Fibroblast of skin of back (primary cell): ENCODE measurements at regions not wholly inside any gene's neighbourhood (a gene's known extent, or its start where the extent isn't known, plus 50 kb on each side); places are given as distances from the start of the nearest gene placed in this dataset.
"Not testable (repeated sequence)": the region's sequence is repeated elsewhere in the genome, so short reads cannot be mapped to it uniquely, and the experiment has no call there.

ENCODE experiments used
- DNase-seq: peaks from one replicate; pipeline ENCODE4 v3.0.0-alpha.2; 2013

- DNase-seq: peak; percentile 44
These were observed 160.1 kb upstream of the LDB2 start for GRCh38 chr4:17058536-17058915.

- no peak for DNase-seq
These were observed 158.6 kb upstream of the LDB2 start for GRCh38 chr4:17057035-17057434.

DNA sequence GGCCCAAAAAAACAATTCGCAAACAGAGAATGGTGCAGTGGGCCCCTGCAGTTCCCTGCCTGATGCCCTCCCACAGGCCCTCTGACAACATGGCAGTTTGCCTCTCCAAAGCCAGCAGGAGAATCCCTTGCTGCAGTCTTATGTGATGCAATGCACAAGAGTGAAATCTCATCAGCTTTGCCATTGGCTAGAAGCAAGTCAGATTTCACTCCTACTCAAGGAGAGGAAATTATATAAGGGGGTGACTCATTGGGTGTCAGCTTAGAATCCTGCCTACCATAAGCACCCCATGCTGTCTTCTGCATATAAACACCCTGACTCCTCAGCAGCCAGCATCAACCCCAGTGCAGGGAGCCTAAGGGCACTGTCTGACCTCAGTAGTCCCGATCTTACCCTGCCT, 157.3 kb upstream of the LDB2 start:
- peak; percentile 87 for DNase-seq

DNA sequence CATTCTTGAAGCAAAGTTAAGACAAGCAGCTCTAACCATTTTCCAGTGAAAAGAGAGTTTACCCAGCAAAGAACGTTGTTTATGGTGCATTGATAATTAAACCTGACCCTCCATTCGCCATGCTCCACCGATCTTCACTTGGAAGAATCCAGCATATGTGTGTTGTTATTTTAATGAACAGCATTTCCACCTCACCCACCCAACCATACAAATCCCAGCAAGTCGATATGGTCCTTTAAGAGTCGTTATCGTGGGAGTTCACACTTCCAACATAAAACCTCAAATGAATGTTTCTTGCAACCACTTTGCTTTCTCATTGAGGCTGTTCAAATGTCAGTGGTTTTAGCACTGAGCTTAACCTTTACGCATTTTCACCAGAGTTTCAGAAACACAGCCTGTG, 147.4 kb upstream of the LDB2 start:
- no peak for DNase-seq

- no peak for DNase-seq
These were observed 140.2 kb upstream of the LDB2 start for GRCh38 chr4:17038510-17039176.

DNA sequence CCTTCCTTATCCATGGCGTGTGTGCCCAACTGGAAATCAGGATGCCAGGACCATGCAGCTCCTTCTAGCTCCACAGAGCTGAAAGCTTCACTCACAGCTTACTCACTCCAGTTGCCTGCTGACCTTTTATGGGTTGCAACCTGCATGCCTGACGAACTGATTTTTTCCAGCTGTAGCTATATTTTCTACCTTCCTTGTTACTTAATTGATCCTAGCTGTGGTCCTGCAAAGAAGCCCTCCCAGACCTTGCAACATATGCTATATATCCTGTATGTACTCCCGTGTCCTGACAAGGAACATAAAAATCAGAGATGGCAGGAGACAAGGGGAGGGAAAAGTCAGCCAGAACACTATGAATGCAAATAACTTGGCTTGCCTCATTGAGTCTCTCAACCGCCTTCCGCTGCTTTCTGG, 135.3 kb upstream of the LDB2 start:
- no peak for DNase-seq

DNA sequence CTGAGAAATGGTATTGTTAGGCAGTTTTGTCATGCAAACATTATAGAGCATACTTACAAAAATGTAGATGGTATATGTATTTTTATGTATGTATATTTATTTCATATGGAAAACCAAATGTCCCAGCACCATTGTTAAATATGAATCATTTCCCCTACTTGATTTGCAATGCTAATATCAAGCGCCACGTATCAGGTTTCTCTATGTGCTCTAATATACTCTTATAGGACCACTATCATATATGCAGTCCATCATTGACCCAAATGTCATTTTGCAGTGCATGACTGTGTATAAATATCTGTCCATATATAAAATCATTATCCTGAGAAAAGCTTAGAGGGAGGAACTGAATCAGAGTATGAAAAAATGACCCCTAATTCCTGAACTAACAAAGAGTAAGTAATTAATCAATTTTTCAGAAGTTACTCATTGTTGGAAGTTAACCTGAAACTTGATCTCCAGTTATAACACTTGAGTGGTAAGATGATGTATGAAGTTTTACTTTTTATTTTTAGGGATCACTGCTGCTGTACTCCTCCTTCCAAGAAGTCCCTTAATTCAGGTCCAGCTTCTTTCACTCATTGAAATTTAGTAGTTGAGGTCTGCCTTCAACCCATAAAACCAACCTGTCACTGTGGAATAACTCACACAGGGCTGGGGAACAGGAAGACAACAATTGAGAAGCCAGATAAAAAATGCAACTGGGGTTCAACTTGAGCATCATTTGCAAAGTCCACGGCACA, 134.8 kb upstream of the LDB2 start:
- no peak for DNase-seq

- peak; percentile 69 for DNase-seq
These were observed 132.1 kb upstream of the LDB2 start for GRCh38 chr4:17030543-17030942.

GRCh38 chr4:17029964-17030363, 131.5 kb upstream of the LDB2 start:
- no peak for DNase-seq

DNA sequence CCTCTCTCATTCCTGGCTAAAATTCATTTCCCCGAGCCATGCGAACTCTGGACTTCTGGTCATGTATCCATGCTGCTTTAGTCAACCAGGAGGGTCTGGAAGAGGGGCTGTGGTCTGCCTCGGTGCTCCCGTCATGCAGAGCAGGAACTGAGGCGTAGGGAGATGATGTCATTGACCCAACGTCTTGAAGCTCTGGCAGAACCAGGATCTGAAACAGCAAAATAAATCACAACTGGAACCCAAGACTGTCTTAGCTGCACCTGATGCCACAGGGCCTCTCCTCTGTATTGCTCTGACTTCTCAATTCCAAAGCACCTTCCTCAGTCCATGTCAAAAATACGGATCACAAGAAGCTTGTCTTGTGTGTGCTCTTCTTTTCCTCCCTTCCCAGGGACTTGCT, 131.0 kb upstream of the LDB2 start:
- no peak for DNase-seq

DNA sequence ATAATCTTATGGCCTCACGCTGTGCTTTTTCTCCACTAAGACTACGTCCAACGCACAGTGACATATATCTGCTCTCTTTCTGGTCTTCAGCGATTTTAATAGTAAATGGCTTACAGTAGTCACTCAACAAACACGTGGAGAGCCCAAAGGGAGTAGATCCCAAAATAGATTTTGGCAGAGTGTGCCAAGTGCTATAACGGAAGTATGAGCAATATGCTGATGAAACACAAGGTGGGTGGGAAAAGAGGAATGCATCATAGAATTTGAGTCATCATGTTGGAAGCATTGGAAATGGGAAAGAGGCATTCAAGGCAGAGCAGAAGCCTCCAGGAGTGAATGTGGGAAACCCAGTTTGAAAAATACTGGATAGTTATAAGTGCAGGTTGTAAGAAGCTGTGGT, 129.1 kb upstream of the LDB2 start:
- DNase-seq: peak; percentile 99

GRCh38 chr4:17024425-17024824, 126.0 kb upstream of the LDB2 start:
- DNase-seq: peak; percentile 79

GRCh38 chr4:17020901-17021300, 122.5 kb upstream of the LDB2 start:
- no peak for DNase-seq

- no peak for DNase-seq
These were observed 122.0 kb upstream of the LDB2 start for GRCh38 chr4:17020451-17020850.

DNA sequence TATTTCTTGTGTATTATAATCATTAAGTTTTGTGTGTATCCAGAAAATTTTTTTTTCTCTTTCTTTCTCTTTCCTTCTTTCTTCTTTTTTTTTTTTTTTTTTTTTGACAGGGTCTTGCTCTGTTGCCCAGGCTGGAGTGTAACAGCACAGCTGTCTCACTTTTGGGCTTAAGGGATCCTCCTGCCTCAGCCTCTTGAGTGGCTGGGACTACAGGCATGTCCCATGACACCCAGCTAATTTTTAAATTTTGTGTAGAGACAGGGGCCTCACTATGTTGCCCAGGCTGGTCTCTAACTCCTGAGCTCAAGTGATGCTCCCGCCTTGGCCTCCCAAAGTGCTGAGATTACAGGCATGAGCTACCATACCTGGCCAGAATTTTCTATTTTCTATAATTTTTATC, 120.2 kb upstream of the LDB2 start:
- not testable (repeated sequence) for DNase-seq

DNA sequence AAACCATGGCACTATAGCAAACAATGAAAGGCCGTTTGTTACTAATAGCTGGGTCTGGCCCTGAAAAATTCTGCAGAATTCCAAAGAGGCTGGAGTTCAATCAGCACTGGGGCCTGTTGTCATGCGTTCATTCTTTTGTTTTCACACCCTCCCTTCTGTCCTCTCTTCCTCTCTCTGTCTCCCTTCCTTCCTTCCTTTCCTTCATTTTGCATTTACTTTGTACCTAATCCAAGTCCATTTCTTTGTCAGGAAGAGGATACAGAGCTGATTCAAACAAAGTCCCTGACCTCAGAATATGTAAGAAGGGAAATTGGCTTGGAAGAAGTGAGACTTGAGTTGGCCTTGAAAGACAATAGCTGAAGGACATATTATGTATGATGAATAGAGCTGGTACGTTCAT, 119.6 kb upstream of the LDB2 start:
- DNase-seq: no peak

DNA sequence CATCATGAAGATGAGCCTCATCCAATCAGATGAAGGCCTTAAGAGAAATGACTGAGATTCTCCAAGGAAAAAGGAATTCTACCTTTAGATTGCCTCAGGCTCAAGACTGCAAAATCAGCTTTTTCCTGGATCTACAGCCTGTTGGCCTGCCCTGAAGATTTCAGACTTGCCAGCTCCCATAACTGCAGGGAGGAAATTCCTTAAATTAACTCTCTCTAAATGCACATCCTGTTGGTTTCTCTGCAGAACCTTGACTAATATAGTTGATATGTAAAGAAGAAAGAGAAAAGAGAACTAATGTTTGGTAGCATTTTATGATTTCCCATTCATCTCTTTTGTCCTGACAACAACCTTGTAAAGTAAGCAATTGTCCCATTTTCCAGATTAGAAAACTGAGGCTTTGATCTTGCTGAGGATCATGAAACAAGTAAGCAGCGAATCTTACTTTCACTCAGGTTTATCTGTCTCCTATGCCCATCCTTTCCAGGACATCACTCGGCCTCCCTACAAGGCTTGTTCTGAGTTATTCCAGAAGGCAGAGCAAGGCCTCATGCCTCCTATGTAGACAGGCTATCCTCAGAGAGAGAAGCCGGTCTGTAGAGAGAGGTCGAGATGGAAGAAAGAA, 115.0 kb upstream of the LDB2 start:
- DNase-seq: peak; percentile 82

DNA sequence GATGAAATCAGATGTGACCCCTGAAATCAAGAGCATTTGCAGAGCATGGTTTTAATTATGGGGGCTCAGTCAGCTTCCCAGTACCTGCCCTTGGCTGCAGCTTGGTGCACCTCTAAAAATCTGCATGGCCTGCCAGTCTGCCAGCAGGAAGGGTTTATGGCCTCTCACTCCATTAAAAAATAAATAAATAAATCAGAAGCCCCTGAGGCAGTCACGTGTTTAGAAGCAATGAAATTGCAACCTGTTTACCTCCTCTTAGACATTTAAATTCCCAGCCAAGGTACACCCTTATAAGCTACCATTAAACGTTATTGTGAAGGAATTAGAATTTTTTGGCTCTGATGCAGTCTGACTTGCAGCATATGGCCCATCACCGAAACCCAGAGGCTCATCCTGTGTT, 114.0 kb upstream of the LDB2 start:
- DNase-seq: no peak

GRCh38 chr4:17010426-17011087, 112.1 kb upstream of the LDB2 start:
- no peak for DNase-seq

DNA sequence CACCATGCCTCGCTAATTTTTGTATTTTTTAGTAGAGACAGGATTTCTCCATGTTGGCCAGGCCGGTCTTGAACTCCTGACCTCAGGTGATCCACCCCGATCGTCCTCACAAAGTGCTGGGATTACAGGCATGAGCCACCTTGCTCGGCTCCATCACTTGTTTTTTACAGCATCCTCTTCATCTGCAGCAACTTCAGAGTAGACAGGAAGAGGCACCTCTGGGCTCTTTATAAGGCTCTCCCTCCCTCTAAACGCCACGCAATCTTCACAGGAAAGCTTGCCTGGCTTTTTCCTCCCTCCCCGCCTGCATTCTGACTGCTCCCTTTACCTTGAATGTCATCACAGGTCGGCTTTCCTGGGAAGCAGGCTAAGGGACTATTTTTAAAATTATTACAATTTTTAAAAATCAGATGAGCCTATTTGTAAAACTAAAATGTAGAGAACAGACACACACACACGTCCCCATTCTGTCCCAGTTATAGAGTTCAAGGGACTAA, 111.5 kb upstream of the LDB2 start:
- DNase-seq: no peak

DNA sequence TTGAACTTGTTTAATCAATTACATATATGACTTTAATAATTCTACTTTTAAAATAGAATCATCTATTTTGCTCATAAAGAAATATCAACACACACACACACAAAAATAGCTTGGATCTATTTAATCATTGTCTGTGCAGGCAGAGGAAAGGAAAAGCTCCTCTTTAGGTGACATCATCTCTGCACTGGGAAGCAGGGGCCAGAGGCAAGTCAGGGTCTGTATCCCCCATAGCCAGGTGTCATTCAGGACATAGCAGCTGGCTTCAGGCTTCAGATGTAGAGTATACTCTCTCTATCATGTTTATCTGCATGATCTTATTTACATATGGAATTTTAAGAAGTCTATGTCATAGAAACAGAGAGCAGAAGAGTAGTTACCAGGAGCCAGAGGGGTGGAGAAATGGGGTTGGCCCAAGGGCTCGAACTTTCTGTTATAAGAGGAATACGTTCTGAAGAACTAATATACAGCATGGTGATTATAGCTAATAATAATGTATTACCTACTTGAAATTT, 110.4 kb upstream of the LDB2 start:
- no peak for DNase-seq

DNA sequence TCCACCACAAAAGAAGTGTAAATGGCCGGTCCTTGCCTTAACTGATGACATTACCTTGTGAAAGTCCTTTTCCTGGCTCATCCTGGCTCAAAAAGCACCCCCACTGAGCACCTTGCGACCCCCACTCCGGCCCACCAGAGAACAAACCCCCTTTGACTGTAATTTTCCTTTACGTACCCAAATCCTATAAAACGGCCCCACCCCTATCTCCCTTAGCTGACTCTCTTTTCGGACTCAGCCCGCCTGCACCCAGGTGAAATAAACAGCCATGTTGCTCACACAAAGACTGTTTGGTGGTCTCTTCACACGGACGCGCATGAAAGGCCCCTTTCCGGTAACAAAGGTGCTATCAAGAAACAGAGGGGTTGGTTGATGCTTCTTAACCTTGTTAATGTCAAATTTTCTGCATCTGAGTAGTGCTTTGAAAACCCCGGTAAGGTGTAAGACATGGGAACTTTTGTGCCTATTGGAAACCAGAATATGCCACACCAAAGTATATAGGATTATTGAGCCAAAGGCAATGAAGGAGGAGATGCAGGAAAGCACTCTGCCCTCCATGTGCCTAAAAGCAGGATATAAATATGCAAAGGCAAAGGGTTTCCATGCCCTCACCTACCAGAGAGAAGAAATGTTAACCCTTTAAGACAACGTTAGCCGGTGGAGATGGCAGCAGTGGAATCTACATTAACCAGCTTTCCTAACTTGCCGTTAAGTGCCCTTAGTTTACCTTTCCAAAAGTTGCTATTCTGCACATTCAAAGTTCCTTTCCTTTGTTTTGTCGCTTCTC, 105.4 kb upstream of the LDB2 start:
- DNase-seq: not testable (repeated sequence)
